Erythroblast (primary cell): ENCODE measurements at regions not wholly inside any gene's neighbourhood (a gene's known extent, or its start where the extent isn't known, plus 50 kb on each side); places are given as distances from the start of the nearest gene placed in this dataset.

ENCODE experiments used
- GATA1 ChIP-seq: IDR thresholded peaks from 2 replicates; pipeline ENCODE4 v1.6.1; 2011; ENCODE audit warnings: low read depth, mild to moderate bottlenecking, control low read depth, low read length, moderate library complexity
- POLR2A ChIP-seq: IDR thresholded peaks from 2 replicates; pipeline ENCODE4 v1.6.1; 2011; ENCODE audit warnings: mild to moderate bottlenecking, low read length

GRCh38 chr1:230516889-230517288, 90.8 kb upstream of the PGBD5 start:
- TF ChIP-seq POLR2A (no peak), GATA1 (no peak)
